H1 (cell line): ENCODE measurements at regions not wholly inside any gene's neighbourhood (a gene's known extent, or its start where the extent isn't known, plus 50 kb on each side); places are given as distances from the start of the nearest gene placed in this dataset.

Source experiments
- CTCF ChIA-PET: fragments of 300-600 bp; sonication (Branson Sonifier 250); formaldehyde crosslinking; loops from one replicate; lab custom pipeline; 2021; ENCODE audit not compliant: partially characterized antibody; lab: Charles Lee
- POLR2A ChIA-PET: fragments of 300-600 bp; sonication (Branson Sonifier 250); formaldehyde crosslinking; loops from one replicate; lab custom pipeline; 2021; ENCODE audit warnings: inconsistent platforms; ENCODE audit not compliant: partially characterized antibody; lab: Charles Lee
- DNase-seq, 2 experiments: peaks; one replicate each; pipeline versions ENCODE4 v3.0.0 to v3.0.0-alpha.2; 2010 to 2022; ENCODE audit warnings: low spot score in 2 of 2, low read depth in 1 of 2, mixed read lengths in 1 of 2
- FAIRE-seq: peaks from 2 replicates; lab custom pipeline; 2011; peaks lifted over from hg19 to GRCh38; lab: Jason Lieb, UNC
- H2AFZ ChIP-seq: 2 replicates; pipeline ENCODE4 v1.8.1; 2012; ENCODE audit warnings: low read length, inconsistent platforms
- H2AK5ac ChIP-seq: 2 replicates; pipeline ENCODE4 v1.6.1; 2013; ENCODE audit warnings: low read depth, low read length
- H2BK120ac ChIP-seq: replicated peaks from 2 replicates; pipeline ENCODE3; 2013; ENCODE audit warnings: low read depth, low read length, inconsistent platforms
- H2BK12ac ChIP-seq: 2 replicates; pipeline ENCODE4 v1.6.1; 2013; ENCODE audit warnings: low read depth, low read length
- H2BK15ac ChIP-seq: 2 replicates; pipeline ENCODE4 v1.6.1; 2013; ENCODE audit warnings: low read length
- H2BK20ac ChIP-seq: 2 replicates; pipeline ENCODE4 v1.6.1; 2013; ENCODE audit warnings: low read length
- H2BK5ac ChIP-seq: 2 replicates; pipeline ENCODE4 v1.6.1; 2013; ENCODE audit warnings: low read depth, low read length
- H3K14ac ChIP-seq: 2 replicates; pipeline ENCODE4 v1.6.1; 2013; ENCODE audit warnings: inconsistent platforms; ENCODE audit not compliant: insufficient read length
- H3K18ac ChIP-seq: 2 replicates; pipeline ENCODE4 v1.6.1; 2013; ENCODE audit warnings: low read length; ENCODE audit errors: extremely low read depth
- H3K23ac ChIP-seq: 2 replicates; pipeline ENCODE4 v1.6.1; 2013; ENCODE audit warnings: inconsistent platforms; ENCODE audit not compliant: insufficient read length
- H3K23me2 ChIP-seq: 2 replicates; pipeline ENCODE4 v1.6.1; 2013; ENCODE audit warnings: low read depth, low read length
- H3K27ac ChIP-seq: 2 replicates; pipeline ENCODE4 v1.6.1; 2011; ENCODE audit warnings: low read depth, low read length, inconsistent platforms
- H3K27me3 ChIP-seq, 4 experiments: replicated peaks in 1 of 4; 1 replicate in 1 of 4; 2 replicates in 3 of 4; pipeline versions ENCODE4 v1.6.1 to v1.8.1; 2011 to 2013; ENCODE audit warnings: low read length in 3 of 4, mild to moderate bottlenecking in 3 of 4, inconsistent platforms in 2 of 4, mixed read lengths in 2 of 4, moderate library complexity in 1 of 4; ENCODE audit not compliant: control insufficient read depth in 3 of 4, insufficient read depth in 3 of 4; ENCODE audit errors: extremely low read depth in 1 of 4
- H3K36me3 ChIP-seq, 4 experiments: 2 replicates each; pipeline versions ENCODE4 v1.6.1 to v1.8.1; 2011 to 2013; ENCODE audit warnings: mild to moderate bottlenecking in 4 of 4, low read length in 3 of 4, moderate library complexity in 2 of 4, control low read depth in 1 of 4, inconsistent platforms in 1 of 4; ENCODE audit not compliant: insufficient read depth in 4 of 4, control insufficient read depth in 2 of 4
- H3K4ac ChIP-seq: replicated peaks from 2 replicates; pipeline ENCODE3; 2013; ENCODE audit warnings: low read length, low read depth, mixed read lengths, inconsistent platforms; ENCODE audit not compliant: insufficient read length
- H3K4me1 ChIP-seq, 4 experiments: replicated peaks in 1 of 4; 1 replicate in 1 of 4; 2 replicates in 3 of 4; pipeline versions ENCODE4 v1.6.1 to v1.8.1; 2011 to 2013; ENCODE audit warnings: low read length in 3 of 4, inconsistent platforms in 2 of 4, mixed read lengths in 1 of 4; ENCODE audit not compliant: insufficient read depth in 4 of 4, control insufficient read depth in 3 of 4
- H3K4me2 ChIP-seq, 2 experiments: 2 replicates each; pipeline versions ENCODE4 v1.6.1 to v1.8.1; 2011 to 2013; ENCODE audit warnings: low read depth in 2 of 2, low read length in 2 of 2, control low read depth in 1 of 2, inconsistent platforms in 1 of 2, mild to moderate bottlenecking in 1 of 2; ENCODE audit not compliant: insufficient read depth in 1 of 2
- H3K4me3 ChIP-seq, 4 experiments: fragments of 200-600, 300-600 bp in 1 of 4; sonication (generic), shearing (Covaris generic), sonication (Bioruptor Twin) in 1 of 4; 2 replicates each; pipeline versions ENCODE4 v1.5.1 to v1.8.1; 2011 to 2016; ENCODE audit warnings: low read length in 4 of 4, low read depth in 3 of 4, control low read depth in 2 of 4, inconsistent platforms in 2 of 4, mild to moderate bottlenecking in 2 of 4, mixed read lengths in 1 of 4, moderate library complexity in 1 of 4; ENCODE audit not compliant: insufficient read depth in 2 of 4; ENCODE audit errors: extremely low read depth in 1 of 4
- H3K56ac ChIP-seq: replicated peaks from 2 replicates; pipeline ENCODE3; 2013; ENCODE audit warnings: low read depth, mild to moderate bottlenecking, mixed read lengths, low read length, inconsistent platforms; ENCODE audit not compliant: insufficient read length
- H3K79me1 ChIP-seq: 2 replicates; pipeline ENCODE4 v1.6.1; 2013; ENCODE audit warnings: low read depth, low read length, control low read depth
- H3K79me2 ChIP-seq, 2 experiments: 2 replicates each; pipeline versions ENCODE4 v1.6.1 to v1.8.1; 2012 to 2013; ENCODE audit warnings: low read length in 2 of 2, mild to moderate bottlenecking in 2 of 2, inconsistent platforms in 1 of 2; ENCODE audit not compliant: insufficient read depth in 2 of 2, control insufficient read depth in 1 of 2
- H3K9ac ChIP-seq, 4 experiments: replicated peaks in 1 of 4; 1 replicate in 1 of 4; 2 replicates in 3 of 4; pipeline versions ENCODE4 v1.6.1 to v1.8.1; 2011 to 2013; ENCODE audit warnings: low read depth in 3 of 4, low read length in 3 of 4, control low read depth in 2 of 4, mild to moderate bottlenecking in 2 of 4, moderate library complexity in 2 of 4, inconsistent platforms in 1 of 4; ENCODE audit errors: extremely low read depth in 1 of 4
- H3K9me3 ChIP-seq, 2 experiments: 2 replicates each; pipeline versions ENCODE4 v1.6.1 to v1.8.1; 2012 to 2013; ENCODE audit warnings: mild to moderate bottlenecking in 2 of 2, moderate library complexity in 2 of 2, control low read depth in 1 of 2, inconsistent platforms in 1 of 2, low read depth in 1 of 2, low read length in 1 of 2, mixed read lengths in 1 of 2; ENCODE audit not compliant: insufficient read depth in 2 of 2
- H4K20me1 ChIP-seq, 2 experiments: replicated peaks in 1 of 2; 2 replicates each; pipeline versions ENCODE3 to v1.8.1; 2011 to 2013; ENCODE audit warnings: inconsistent platforms in 2 of 2, low read length in 2 of 2, mild to moderate bottlenecking in 1 of 2; ENCODE audit not compliant: insufficient read depth in 2 of 2, control insufficient read depth in 1 of 2
- H4K5ac ChIP-seq: 2 replicates; pipeline ENCODE4 v1.6.1; 2013; ENCODE audit warnings: low read length, low read depth, mixed read lengths, inconsistent platforms; ENCODE audit not compliant: insufficient read length
- H4K8ac ChIP-seq: 2 replicates; pipeline ENCODE4 v1.8.0; 2013; ENCODE audit warnings: mild to moderate bottlenecking, moderate library complexity, low read length, inconsistent platforms; ENCODE audit not compliant: insufficient read depth; ENCODE audit errors: extremely low read depth
- H4K91ac ChIP-seq: replicated peaks from 2 replicates; pipeline ENCODE3; 2013; ENCODE audit warnings: low read length, mixed read lengths, inconsistent platforms; ENCODE audit not compliant: insufficient read length
- CBX8 ChIP-seq: fragments of 300-800, 300-1000 bp; sonication (generic); IDR thresholded peaks from 2 replicates; pipeline ENCODE4 v1.7.1; 2016; ENCODE audit warnings: low read depth, low read length, borderline replicate concordance
- CEBPB ChIP-seq: IDR thresholded peaks from 2 replicates; pipeline ENCODE4 v1.6.1; 2012; ENCODE audit warnings: low read depth, low read length
- EZH2 ChIP-seq: fragments of 200-600 bp; sonication (generic); IDR thresholded peaks from 2 replicates; pipeline ENCODE4 v1.7.1; 2012; ENCODE audit warnings: low read depth, mild to moderate bottlenecking, moderate library complexity, low read length, inconsistent platforms; ENCODE audit not compliant: severe bottlenecking
- GTF2F1 ChIP-seq: IDR thresholded peaks from 2 replicates; pipeline ENCODE4 v1.6.1; 2012; ENCODE audit warnings: low read depth, low read length, improper control_type of control experiment, borderline replicate concordance
- JUND ChIP-seq: IDR thresholded peaks from 2 replicates; pipeline ENCODE4 v1.6.1; 2011; ENCODE audit warnings: mild to moderate bottlenecking, improper control_type of control experiment, low read length
- KDM1A ChIP-seq: fragments of 200-600, 300-600 bp; sonication (generic); IDR thresholded peaks from 2 replicates; pipeline ENCODE4 v1.7.1; 2016; ENCODE audit warnings: mild to moderate bottlenecking, low read length, borderline replicate concordance
- PHF8 ChIP-seq: fragments of 200-600 bp; sonication (generic); conservative IDR thresholded peaks from 2 replicates; pipeline ENCODE4 v1.7.1; 2012; ENCODE audit warnings: low read depth, mild to moderate bottlenecking, inconsistent platforms, low read length, moderate library complexity
- POLR2A ChIP-seq, 2 experiments: IDR thresholded peaks; 1 replicate in 1 of 2; 2 replicates in 1 of 2; pipeline ENCODE4 v1.6.1; 2011; ENCODE audit warnings: low read depth in 2 of 2, low read length in 2 of 2, mild to moderate bottlenecking in 2 of 2; ENCODE audit errors: control extremely low read depth in 1 of 2
- POU5F1 ChIP-seq: IDR thresholded peaks from 2 replicates; pipeline ENCODE4 v1.6.1; 2011; ENCODE audit warnings: low read depth, mild to moderate bottlenecking, low read length, moderate library complexity
- RBBP5 ChIP-seq: IDR thresholded peaks from 2 replicates; pipeline ENCODE4 v1.7.1; 2012; ENCODE audit warnings: low read depth, mild to moderate bottlenecking, inconsistent platforms, low read length, moderate library complexity, borderline replicate concordance
- RNF2 ChIP-seq: fragments of 200-900, 300-1000 bp; sonication (generic); IDR thresholded peaks from 2 replicates; pipeline ENCODE4 v1.7.1; 2016; ENCODE audit warnings: borderline replicate concordance, low read depth, mild to moderate bottlenecking, antibody characterized with exemption, low read length; ENCODE audit not compliant: poor library complexity, severe bottlenecking; ENCODE audit errors: missing control alignments
- RXRA ChIP-seq: IDR thresholded peaks from 2 replicates; pipeline ENCODE4 v1.6.1; 2011; ENCODE audit warnings: low read depth, mild to moderate bottlenecking, low read length, moderate library complexity; ENCODE audit not compliant: insufficient read depth
- SIX5 ChIP-seq: IDR thresholded peaks from 2 replicates; pipeline ENCODE4 v1.6.1; 2011; ENCODE audit warnings: mild to moderate bottlenecking, low read depth, low read length
- SP4 ChIP-seq: IDR thresholded peaks from 2 replicates; pipeline ENCODE4 v1.6.1; 2012; ENCODE audit warnings: low read length, inconsistent platforms
- SRF ChIP-seq: IDR thresholded peaks from 2 replicates; pipeline ENCODE4 v1.6.1; 2011; ENCODE audit warnings: mild to moderate bottlenecking, low read depth, low read length, moderate library complexity
- TCF12 ChIP-seq: IDR thresholded peaks from 2 replicates; pipeline ENCODE4 v1.6.1; 2011; ENCODE audit warnings: low read depth, mild to moderate bottlenecking, low read length
- TEAD4 ChIP-seq: IDR thresholded peaks from 2 replicates; pipeline ENCODE4 v1.6.1; 2012; ENCODE audit warnings: low read depth, low read length, inconsistent platforms, mixed read lengths

DNA sequence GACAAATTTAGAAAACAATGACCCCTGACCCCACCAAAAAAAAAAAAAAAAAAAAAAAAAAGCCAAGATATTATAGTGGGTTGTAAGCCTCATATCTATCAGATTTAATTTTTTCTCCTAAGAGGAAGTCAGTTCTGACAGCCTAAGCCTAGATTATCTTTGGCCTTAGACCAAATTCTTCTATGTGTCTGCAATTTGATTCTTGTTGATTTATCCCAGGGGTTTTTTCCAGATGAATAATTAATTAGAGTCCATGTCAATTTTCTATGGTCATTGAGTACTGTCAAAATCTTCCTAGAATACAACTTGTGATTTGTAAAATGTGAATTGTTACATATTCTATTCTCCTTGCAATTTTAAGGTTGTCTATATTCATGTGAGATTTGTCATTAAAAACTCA lies 151.6 kb upstream of the CACNA2D1 start:
- Histone ChIP-seq H3K23ac (no peak overlapping the region), H3K4me3 (no peak overlapping the region), H3K56ac (no peak overlapping the region), H2BK120ac (no peak overlapping the region), H4K5ac (peak overlapping the region; percentile 86), H3K27ac (no peak overlapping the region), H3K4me2 (peak overlapping the region in 1 of 2 experiments; percentile 29; a peak in 1 of 4 replicates), H2BK15ac (no peak overlapping the region), H2BK12ac (no peak overlapping the region), H3K9ac (no peak overlapping the region), H4K20me1 (no peaks in the 10 kb centered on the region), H3K4ac (no peak overlapping the region), H4K91ac (no peak overlapping the region), H2AK5ac (no peak overlapping the region), H3K18ac (no peak overlapping the region), H3K27me3 (no peaks in the 10 kb centered on the region), H3K79me2 (no peaks in the 10 kb centered on the region), H3K9me3 (no peaks in the 10 kb centered on the region), H4K8ac (no peak overlapping the region), H2AFZ (no peak overlapping the region), H3K4me1 (peaks cover 0 to 5% (median 1%) of the 10 kb centered on the region in 4 experiments; a peak in 3 of 7 replicates), H2BK5ac (no peak overlapping the region), H3K14ac (no peak overlapping the region), H3K79me1 (no peaks in the 10 kb centered on the region), H3K36me3 (no peaks in the 10 kb centered on the region), H2BK20ac (no peak overlapping the region), H3K23me2 (no peaks in the 10 kb centered on the region)
- FAIRE-seq = no peak
- CTCF ChIA-PET = interaction anchor here (0.6 to 3.3 kb wide), 3 partner anchors 10 to 545 kb away, joined by 3 to 21 read pairs (median 5); no protein-coding TSS in a partner anchor
- POLR2A ChIA-PET = no interaction called here
- DNase-seq = no peak
- TF ChIP-seq EZH2 (no peak), SP4 (no peak), CBX8 (no peak), GTF2F1 (no peak), POU5F1 (no peak), KDM1A (no peak), TCF12 (no peak), PHF8 (no peak), RXRA (no peak), POLR2A (IDR thresholded peaks at IDR 0.05; ENCODE audit: control extremely low read depth in 1 of 2, low read depth in 2 of 2, low read length in 2 of 2) (no peak), JUND (no peak), CEBPB (no peak), SRF (no peak), TEAD4 (no peak), RNF2 (no peak), RBBP5 (no peak), SIX5 (no peak)
